ENCODE measurements at regions not wholly inside any gene's neighbourhood (a gene's known extent, or its start where the extent isn't known, plus 50 kb on each side); places are given as distances from the start of the nearest gene placed in this dataset.

GRCh38 chr14:24693983-24694382 is 60.0 kb upstream of the GZMB start:
- DNase-seq (ENCODE audit: low read depth in 2 of 2, low spot score in 1 of 2): no peak

GRCh38 chr14:24693353-24693737 is 59.4 kb upstream of the GZMB start:
- no peak for DNase-seq (ENCODE audit: low read depth in 2 of 2, low spot score in 1 of 2)

GRCh38 chr14:24692382-24693352 is 58.7 kb upstream of the GZMB start:
- no peak for DNase-seq (ENCODE audit: low read depth in 2 of 2, low spot score in 1 of 2)

DNA sequence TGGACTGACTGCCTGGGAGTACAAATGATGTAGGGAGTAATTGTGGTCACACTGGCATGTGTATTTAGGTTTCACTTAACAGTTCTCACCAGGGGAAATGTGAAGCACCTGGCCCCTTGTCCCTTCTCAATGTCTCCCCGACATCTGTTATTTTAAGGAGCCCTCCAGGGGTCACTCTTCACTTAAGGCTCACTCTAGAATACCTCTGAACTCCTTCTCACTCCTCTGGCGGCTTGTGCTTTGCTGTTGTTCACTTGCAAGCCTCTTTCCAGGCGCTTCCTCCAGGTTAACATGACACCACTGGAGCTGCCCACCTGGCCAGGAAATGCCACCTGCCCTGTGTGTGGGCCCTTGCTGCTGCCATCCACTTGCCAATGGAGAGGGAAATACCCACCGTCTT is 56.5 kb upstream of the GZMB start:
- no peak for DNase-seq (ENCODE audit: low read depth in 2 of 2, low spot score in 1 of 2)

GRCh38 chr14:24688030-24688658 is 54.2 kb upstream of the GZMB start:
- DNase-seq (ENCODE audit: low read depth in 2 of 2, low spot score in 1 of 2): no peak
